Cardiac muscle cell (in vitro differentiated cells and primary cell): ENCODE measurements at regions not wholly inside any gene's neighbourhood (a gene's known extent, or its start where the extent isn't known, plus 50 kb on each side); places are given as distances from the start of the nearest gene placed in this dataset.

Experiments
- DNase-seq, 2 donors: peaks; one replicate each; pipeline versions ENCODE4 v3.0.0 to v3.0.0-alpha.2; 2010 to 2017; ENCODE audit warnings: low read depth in 1 of 2, low spot score in 1 of 2
- H3K27ac ChIP-seq: fragments of 200-600 bp; sonication (generic); 2 replicates; pipeline ENCODE4 v1.5.1; 2016
- H3K27me3 ChIP-seq: fragments of 200-600 bp; sonication (generic); 2 replicates; pipeline ENCODE4 v1.6.0; 2016; ENCODE audit warnings: control low read depth
- H3K36me3 ChIP-seq: fragments of 200-600 bp; sonication (generic); 2 replicates; pipeline ENCODE4 v1.5.1; 2016; ENCODE audit warnings: control low read depth
- H3K4me1 ChIP-seq: fragments of 200-600 bp; sonication (generic); 2 replicates; pipeline ENCODE4 v1.8.1; 2017; ENCODE audit warnings: low read depth, mild to moderate bottlenecking, mixed run types
- H3K4me3 ChIP-seq: fragments of 200-600 bp; sonication (generic); 2 replicates; pipeline ENCODE4 v1.5.1; 2016; ENCODE audit warnings: mild to moderate bottlenecking
- H3K9me3 ChIP-seq: fragments of 200-600 bp; sonication (generic); 2 replicates; pipeline ENCODE4 v1.5.1; 2017; ENCODE audit warnings: low read depth, mild to moderate bottlenecking, control low read depth
- TF ChIP-seq, protein P1 (sequence below): IDR thresholded peaks from 2 replicates; pipeline ENCODE4 v1.5.1; 2012; ENCODE audit warnings: low read depth, mild to moderate bottlenecking, low read length

DNA sequence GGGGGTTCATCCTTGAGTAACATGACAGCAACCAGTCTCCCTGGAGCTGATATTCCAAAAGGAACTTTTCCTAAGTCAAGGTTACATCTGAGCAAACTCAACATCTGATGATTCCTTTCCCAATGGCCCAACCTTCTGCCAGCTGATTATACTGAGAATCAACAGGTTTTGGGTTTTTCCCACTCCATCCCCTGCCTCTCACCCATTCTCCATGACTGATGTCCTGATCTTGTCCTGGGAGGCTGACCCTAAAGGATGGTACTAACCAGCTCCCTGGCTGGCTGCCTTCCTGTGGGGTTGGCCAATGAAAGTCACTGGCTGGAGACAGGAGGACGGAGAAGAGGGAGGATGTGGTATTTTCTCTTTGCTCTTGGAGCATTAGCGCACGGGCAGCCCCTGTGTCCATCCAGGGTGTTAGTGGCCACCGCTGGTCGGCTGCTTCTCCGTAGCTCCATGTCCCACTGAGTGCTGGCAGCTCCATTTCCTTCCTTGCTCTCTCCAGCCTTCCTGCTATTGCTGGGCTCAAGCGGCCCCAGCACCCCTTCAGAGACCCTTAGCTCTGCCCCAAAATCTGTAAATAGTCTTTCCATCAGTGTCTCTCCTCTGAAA is 306.2 kb upstream of the PITRM1 start:
- Histone ChIP-seq H3K4me1 (peaks cover 3% of the 10 kb centered on the region), H3K4me3 (no peak overlapping the region), H3K27ac (no peak overlapping the region), H3K9me3 (no peaks in the 10 kb centered on the region), H3K27me3 (no peaks in the 10 kb centered on the region), H3K36me3 (no peaks in the 10 kb centered on the region)
- TF ChIP-seq, protein P1, sequence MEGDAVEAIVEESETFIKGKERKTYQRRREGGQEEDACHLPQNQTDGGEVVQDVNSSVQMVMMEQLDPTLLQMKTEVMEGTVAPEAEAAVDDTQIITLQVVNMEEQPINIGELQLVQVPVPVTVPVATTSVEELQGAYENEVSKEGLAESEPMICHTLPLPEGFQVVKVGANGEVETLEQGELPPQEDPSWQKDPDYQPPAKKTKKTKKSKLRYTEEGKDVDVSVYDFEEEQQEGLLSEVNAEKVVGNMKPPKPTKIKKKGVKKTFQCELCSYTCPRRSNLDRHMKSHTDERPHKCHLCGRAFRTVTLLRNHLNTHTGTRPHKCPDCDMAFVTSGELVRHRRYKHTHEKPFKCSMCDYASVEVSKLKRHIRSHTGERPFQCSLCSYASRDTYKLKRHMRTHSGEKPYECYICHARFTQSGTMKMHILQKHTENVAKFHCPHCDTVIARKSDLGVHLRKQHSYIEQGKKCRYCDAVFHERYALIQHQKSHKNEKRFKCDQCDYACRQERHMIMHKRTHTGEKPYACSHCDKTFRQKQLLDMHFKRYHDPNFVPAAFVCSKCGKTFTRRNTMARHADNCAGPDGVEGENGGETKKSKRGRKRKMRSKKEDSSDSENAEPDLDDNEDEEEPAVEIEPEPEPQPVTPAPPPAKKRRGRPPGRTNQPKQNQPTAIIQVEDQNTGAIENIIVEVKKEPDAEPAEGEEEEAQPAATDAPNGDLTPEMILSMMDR = no peak
- no peak for DNase-seq

DNA sequence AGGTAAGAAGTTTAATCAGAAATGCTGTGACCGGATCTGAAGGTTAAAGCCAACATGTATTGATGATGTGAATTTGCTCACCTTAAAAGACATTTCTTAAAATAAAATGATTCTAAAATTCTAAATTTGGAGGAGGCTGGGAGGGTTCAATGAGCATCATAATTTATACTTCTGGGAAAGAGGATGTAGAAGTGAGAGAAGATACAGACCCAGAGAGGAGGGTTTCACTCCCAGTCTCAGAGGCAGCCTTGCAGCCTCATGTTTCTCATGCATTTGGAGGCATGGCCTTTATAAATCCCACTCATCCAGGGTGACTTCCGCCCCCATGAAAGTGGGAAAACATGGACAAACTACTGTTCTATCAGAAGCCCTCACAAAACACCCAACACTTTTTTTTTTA is 305.6 kb upstream of the PITRM1 start:
- Histone ChIP-seq H3K4me3 (no peak overlapping the region), H3K9me3 (no peaks in the 10 kb centered on the region), H3K27me3 (no peaks in the 10 kb centered on the region), H3K27ac (no peak overlapping the region), H3K4me1 (peaks cover 3% of the 10 kb centered on the region), H3K36me3 (no peaks in the 10 kb centered on the region)
- TF ChIP-seq, protein P1 = no peak
- no peak for DNase-seq

DNA sequence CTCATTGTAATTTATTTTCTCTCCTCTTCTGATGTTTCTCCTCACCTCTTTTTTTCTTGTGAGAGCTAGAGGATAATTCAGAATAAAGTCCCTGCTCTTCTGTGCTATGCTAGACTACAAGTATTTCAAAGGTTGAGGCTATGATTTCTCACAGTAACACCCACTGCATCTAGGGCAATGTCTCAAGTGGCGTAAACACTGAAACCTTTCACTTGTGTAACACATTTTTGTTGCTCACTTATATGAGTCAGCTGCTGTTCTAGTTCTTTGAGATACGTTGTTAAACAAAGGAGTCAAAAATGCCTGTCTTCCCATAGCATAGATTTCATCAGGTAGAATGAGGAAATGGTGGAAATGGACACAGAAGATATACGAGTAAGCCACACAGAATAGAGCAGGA is 305.1 kb upstream of the PITRM1 start:
- peak in 1 of 2 donors; percentile 89 for DNase-seq
- H3K4me1 ChIP-seq = peaks cover 2% of the 10 kb centered on the region
- H3K36me3 ChIP-seq = no peaks in the 10 kb centered on the region
- no peaks in the 10 kb centered on the region for H3K9me3 ChIP-seq
- TF ChIP-seq, protein P1 = no peak
- H3K27ac ChIP-seq = no peak overlapping the region
- H3K27me3 ChIP-seq = no peaks in the 10 kb centered on the region
- no peak overlapping the region for H3K4me3 ChIP-seq

DNA sequence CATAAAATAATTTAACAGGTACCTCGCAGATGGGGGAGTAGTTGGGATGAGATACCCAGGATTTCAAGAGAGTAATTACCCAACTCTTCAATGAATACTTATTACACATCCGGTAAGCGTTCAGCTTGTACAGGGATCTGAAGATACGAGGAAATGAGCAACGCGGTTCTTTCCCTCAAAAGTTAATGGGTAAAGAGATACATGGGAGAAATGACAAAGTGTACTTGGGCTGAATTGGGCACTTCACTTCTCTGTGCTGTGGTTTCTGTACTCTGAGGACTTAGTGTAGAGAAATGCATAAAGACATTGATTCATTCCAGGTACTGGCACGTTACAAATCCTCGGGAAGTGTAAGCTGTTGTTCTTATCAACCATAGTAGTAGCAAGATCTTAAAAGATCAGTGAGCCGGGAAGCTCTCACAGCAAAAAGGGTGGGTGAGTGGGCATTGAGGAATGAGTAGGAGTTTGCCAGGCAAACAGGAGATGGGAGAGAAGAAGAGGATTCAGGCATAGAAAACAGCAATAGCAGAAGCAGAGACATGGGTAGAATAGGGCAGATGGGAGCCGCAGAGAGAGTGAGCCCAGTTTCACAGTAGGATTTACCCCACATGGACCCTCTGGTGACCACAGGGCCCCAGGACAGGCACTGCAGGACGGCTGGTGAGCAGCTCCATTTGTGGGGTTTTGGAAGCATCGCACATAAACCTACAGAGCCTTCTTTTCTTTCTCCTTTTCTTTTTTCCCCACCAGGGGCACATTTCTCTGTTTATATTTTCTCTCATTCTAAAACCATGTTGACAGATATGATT is 304.3 kb upstream of the PITRM1 start:
- TF ChIP-seq, protein P1 = no peak
- Histone ChIP-seq H3K9me3 (no peaks in the 10 kb centered on the region), H3K27me3 (no peaks in the 10 kb centered on the region), H3K27ac (no peak overlapping the region), H3K36me3 (no peaks in the 10 kb centered on the region), H3K4me1 (no peaks in the 10 kb centered on the region), H3K4me3 (no peak overlapping the region)
- no peak for DNase-seq

DNA sequence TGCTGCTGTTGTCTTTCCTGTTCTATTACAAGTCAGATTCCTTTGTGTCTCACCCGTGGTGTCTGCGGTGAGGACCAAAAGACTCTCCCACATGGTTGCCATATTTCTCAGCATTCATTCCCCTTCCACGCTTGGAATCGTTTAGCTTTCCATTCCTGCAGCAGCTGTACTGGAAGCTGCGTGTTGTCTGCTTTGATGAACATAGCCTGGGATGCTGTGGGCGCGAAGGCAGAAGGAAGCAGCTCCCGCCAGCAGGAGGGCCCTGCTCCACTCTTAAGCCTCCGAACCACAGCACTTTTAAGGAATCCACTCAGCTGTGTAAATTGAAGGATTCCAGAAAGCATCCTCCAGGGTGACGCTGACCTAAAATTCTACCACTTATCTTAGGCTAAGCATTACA is 303.6 kb upstream of the PITRM1 start:
- no peaks in the 10 kb centered on the region for H3K36me3 ChIP-seq
- H3K27ac ChIP-seq = no peak overlapping the region
- no peaks in the 10 kb centered on the region for H3K4me1 ChIP-seq
- H3K9me3 ChIP-seq = no peaks in the 10 kb centered on the region
- TF ChIP-seq, protein P1 = no peak
- H3K27me3 ChIP-seq = no peaks in the 10 kb centered on the region
- no peak for DNase-seq
- H3K4me3 ChIP-seq = no peak overlapping the region
